Stimulated activated CD8-positive, alpha-beta memory T cell treated with anti-CD3 and anti-CD28 coated beads, Interleukin-12 subunit alpha, Interleukin-12 subunit beta, amount 100 ng/mL, for 24 hours (primary cell): ENCODE measurements at regions not wholly inside any gene's neighbourhood (a gene's known extent, or its start where the extent isn't known, plus 50 kb on each side); places are given as distances from the start of the nearest gene placed in this dataset.
"Not testable (repeated sequence)": the region's sequence is repeated elsewhere in the genome, so short reads cannot be mapped to it uniquely, and the experiment has no call there.

Experiments
- DNase-seq: peaks from one replicate; pipeline ENCODE4 v3.0.0-alpha.2; 2020; ENCODE audit errors: extremely low read depth

DNA sequence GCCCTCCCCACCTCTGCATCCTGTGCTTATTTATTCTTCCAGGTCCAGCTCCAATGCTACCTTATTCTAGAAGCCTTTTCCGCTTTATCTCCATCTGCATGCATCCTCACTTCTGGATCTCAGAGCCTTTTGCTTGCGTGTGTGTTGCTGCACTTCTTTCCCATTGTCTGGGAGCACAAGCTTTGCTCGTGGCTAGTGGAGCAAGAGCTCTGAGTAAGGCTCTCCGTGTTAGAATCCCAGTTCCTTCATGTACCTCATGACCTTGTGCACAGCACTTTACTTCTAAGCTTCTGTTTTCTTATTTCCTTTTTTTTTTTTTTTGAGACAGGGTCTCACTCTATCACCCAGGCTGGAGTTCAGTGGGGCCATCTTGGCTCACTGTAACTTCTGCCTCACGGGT is 140.0 kb upstream of the POU3F1 start:
- DNase-seq: no peak

- no peak for DNase-seq
Measured at GRCh38 chr1:38185913-38186312, 139.3 kb upstream of the POU3F1 start.

DNA sequence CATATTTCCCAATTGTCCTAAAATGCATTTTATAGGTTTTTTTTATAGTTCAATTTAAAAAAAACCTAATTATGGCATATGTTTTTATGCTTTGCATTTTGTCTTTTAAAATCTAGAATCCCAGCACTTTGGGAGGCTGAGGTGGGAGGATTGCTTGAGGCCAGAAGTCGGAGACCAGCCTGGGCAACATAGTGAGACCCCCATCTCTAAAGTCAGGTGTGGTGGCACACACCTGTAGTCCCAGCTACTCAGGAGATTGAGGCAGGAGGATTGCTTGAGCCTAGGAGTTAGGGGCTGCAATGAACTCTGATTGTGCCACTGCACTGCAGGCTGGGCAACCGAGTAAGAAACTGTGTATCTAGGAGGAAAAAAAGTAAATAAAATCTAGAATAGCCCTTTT is 137.2 kb upstream of the POU3F1 start:
- no peak for DNase-seq

DNA sequence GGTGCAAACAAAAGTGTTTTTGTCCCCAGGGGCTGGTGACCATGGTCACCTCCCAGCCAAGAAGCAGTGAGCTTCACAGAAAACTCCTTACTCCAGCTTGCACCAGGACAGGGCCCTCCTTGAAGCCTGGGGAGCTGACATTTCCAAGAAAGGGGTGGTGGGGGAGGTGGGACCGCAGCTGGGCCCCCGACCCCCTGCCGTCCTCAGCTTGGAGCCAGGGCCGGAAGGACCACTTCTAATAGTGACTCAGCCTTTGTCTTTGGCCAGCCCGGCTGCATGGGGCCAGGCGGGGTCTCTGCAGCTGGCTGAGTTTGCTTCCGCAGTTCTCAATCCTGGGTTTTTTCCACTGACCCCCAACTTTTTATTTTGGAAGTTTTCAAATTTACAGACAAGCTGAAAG is 136.5 kb upstream of the POU3F1 start:
- DNase-seq: no peak

DNA sequence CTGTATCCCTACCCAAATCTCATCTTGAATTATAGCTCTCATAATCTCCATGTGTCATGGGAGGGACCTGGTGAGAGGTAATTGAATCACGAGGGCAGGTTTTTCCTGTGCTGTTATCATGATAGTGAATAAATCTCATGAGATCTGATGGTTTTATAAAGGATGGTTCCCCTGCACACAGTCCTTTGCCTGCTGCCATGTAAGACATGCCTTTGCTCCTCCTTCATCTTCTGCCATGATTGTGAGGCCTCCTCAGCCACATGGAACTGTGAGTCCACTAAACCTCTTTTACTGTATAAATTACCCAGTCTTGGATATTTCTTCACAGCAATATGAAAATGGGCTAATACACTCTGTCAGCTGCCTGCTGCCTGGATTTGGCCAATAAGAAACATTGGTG is 133.8 kb upstream of the POU3F1 start:
- DNase-seq: not testable (repeated sequence)

DNA sequence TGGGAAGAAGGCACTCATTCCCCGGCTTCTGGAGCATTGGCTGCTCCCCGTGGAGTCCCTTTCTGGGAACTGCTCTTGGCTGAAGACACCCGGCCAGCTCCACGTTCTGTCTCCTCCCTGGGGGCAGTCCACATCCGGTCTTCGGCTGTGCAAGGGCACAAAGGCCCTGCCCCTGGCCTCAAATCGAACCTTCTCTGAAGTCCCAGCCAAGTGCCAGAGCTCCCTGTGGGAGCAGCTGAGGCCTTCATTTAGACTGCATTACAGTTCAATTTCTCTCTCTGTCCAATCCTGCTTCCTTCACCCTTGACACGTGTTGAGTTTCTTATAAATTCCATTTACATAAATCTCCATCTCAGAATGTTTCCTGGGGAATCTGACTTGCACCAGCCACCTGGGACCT is 132.9 kb upstream of the POU3F1 start:
- DNase-seq: no peak

DNA sequence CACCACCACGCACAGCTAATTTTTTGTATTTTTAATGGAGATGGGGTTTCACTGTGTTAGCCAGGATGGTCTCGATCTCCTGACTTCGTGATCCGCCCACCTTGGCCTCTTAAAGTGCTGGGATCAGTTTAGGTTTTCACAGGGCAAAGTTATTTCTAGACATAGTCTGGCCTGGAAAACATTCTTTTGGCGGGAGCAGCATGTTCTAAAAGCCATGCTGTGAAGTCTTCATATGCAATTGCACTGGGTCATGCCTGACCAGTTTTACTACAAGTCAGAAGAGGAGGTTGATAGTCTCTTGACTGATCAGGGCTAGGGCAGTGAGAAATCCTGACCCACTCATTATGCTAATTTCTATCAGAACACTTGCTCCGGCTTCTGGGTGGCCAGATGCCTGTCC is 131.6 kb upstream of the POU3F1 start:
- DNase-seq: no peak

DNA sequence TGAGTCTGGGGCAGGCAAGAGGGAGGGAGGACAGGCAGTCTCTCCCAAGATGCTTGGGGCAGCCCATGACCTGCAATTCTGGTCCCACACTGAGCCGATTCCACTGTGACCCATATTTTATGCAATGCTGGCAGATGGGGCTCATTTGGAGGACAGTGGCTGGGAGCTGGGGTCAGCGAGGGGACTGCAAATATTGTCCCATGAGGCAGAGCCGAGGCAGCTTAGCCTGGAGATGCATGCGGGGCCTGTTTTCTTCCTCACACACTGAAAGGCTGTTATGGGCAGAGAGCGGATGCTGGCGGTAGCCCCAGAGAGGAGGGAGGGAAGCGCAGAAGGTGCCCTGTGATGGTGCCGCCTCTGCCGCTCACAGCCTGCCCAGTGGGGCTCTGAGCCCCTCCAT is 128.5 kb upstream of the POU3F1 start:
- no peak for DNase-seq

- no peak for DNase-seq
Measured at GRCh38 chr1:38173848-38174247, 127.3 kb upstream of the POU3F1 start.

DNA sequence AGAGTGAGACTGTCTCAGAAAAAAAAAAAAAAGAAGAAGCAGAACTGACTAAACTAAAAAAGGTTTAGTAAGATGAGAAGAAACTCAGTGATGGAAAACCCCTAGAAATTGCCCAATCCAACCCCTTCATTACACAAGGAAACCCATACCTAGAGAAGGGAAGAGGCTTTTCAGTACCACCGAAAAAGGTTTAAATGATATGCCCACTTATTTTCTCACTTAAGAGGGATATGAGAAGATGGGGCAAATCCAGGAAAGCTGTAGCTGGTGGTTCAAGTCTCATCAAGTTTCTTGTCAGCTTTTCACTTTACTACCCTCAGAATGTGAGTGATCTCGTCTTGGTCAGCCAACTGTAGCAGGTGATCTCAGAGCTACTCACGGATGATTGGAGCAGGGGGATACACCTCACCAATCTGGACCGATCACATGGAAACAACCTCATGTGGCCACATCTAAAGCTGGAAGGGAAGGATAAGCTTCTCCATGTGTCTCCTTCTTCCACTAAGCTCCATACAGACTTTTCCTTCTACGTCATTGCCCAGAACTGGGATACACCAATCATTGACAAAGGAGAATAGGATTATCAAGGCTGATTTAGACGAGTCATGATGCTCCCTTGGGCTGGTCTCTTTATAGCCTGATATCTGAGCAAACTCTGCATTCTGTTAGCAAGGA is 126.7 kb upstream of the POU3F1 start:
- no peak for DNase-seq

DNA sequence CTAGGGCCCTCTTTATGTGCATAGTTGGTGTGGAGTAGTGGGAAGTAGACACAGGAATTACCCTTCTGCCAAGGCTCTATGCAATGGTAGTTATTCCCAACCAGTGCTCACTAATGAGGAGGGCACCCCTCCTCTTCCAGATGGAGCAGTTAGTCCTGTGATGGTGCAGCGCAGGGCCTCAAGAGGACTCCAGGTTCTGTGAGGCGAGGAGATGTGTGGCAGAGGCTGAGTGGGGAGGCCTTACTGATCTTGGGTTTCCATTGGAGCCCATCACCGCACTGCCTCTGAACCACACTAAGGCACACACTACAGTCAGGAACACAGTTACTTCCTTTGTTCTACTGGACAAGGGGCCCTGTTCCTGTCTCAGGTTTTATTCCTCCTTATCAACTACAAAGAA is 122.5 kb upstream of the POU3F1 start:
- no peak for DNase-seq

GRCh38 chr1:38168365-38168764 is 121.8 kb upstream of the POU3F1 start:
- DNase-seq: no peak

DNA sequence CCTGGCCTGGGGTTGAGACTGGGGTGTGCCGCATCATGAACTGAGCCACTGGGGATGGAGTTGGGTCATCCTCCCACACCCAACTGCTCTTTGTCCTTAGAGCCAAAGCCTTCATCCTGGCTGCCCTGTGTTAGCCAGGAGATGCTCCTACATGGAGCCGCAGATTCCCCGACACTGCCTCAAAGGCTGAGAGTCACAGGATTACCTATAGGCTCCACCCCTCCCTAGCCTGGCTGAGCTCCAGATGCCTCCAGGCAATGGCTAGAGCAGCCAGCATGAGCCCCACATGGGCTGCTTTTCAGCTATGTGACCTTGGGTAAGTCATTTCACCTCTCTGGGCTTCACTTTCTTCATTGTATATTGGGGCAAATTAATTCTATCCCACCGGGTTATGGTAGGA is 119.9 kb upstream of the POU3F1 start:
- DNase-seq: no peak

- no peak for DNase-seq
Measured at GRCh38 chr1:38153778-38154470, 107.3 kb upstream of the POU3F1 start.

GRCh38 chr1:38153066-38153777 is 106.6 kb upstream of the POU3F1 start:
- DNase-seq: no peak

- DNase-seq: no peak
Measured at GRCh38 chr1:38152351-38153065, 105.9 kb upstream of the POU3F1 start.

DNA sequence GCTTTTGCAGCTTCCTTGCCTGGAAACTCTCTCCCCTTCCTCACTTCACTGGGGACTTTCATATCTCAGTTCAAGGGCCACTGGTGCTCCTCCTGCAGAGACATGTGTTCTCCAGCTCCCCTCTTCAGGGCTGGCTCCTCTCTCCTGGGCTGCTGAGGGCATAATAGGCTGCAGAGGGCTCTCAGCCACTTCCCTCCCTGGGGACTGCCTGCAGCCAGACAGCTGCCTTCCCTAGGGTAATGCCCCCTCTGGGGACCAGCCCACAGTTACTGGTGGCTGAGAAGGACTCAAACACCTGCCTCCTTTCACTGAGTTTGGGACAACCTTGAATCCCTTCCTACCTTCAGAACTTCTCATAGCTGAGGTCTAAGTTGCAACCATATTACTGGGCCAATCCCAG is 104.8 kb upstream of the POU3F1 start:
- DNase-seq: no peak

DNA sequence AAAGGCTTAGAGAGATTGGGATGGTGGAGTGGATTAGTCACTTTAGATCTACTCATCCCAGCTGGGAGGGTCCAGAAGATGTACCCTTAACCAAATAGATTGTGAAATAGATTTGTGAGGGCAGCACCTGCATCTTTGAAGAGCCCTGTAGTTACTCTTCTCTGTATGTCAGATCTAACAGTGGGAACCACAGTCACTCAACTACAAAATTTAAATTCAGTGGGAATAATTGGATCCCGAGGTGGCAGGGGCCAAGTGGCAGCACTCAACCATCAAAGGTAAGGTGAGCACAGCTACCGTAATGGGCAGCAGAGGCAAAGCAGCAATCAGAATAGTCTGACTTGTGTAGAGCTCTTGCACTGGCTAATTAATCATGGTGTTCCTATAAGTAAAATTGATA is 99.5 kb upstream of the POU3F1 start:
- DNase-seq: not testable (repeated sequence)

DNA sequence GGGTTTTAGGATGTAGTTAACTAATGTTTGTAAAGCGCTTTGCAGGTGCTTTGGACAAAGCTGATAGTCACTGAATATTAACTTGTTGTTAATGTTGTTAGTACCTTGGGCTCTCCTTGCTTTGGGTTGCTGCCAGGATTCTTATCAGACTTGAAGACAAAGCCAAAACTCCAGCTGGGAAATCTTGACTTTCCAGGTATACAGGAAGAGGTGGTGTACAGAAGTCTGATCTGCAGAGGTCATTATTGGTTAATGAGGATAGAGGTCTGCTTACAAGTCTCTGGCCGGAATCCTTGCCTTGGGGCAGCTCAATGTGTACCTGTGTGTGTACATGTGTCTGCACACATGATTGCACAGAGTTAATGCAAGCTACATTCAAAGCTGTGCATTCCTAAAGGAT is 96.0 kb upstream of the POU3F1 start:
- DNase-seq: no peak

DNA sequence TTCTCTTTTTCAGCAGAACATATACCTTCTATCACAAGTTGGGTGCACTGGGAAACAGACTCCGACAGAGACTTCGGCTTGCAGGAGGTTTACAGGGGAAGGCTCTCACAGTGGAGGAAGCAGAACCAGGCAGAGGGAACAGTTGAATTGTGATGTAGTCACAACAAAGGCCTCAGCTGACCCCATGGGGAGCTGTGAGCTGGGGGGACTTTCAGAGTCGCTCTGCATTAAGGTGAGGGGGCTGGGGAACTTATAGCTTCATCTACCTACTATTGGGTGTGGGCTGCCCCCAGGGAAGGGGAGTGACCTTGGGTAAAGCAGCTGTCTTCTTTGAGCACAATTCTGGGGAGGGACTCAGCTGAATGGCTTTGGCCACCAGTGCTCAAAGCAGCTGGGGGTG is 94.9 kb upstream of the POU3F1 start:
- DNase-seq: no peak

GRCh38 chr1:38139738-38140487 is 93.3 kb upstream of the POU3F1 start:
- no peak for DNase-seq
